ENCODE measurements at regions not wholly inside any gene's neighbourhood (a gene's known extent, or its start where the extent isn't known, plus 50 kb on each side); places are given as distances from the start of the nearest gene placed in this dataset.

- no peaks in the 10 kb centered on the region for H3K27me3 ChIP-seq (ENCODE audit: insufficient read depth, low read length)
These were observed 511.5 kb downstream of the ZNF608 start for GRCh38 chr5:124234770-124235562.

GRCh38 chr5:124234022-124234769 lies 512.2 kb downstream of the ZNF608 start:
- Histone ChIP-seq H3K9me3 (ENCODE audit: low read depth, low read length) (no peaks in the 10 kb centered on the region), H3K27me3 (ENCODE audit: insufficient read depth, low read length) (no peaks in the 10 kb centered on the region), H3K4me3 (ENCODE audit: low read length) (no peak overlapping the region), H3K4me1 (ENCODE audit: insufficient read depth, low read length) (no peaks in the 10 kb centered on the region)

More at GRCh38 chr5:124234770-124235562, 511.5 kb downstream of the ZNF608 start:
- no peaks in the 10 kb centered on the region for H3K4me1 ChIP-seq (ENCODE audit: insufficient read depth, low read length)
- H3K9me3 ChIP-seq (ENCODE audit: low read depth, low read length), result no peaks in the 10 kb centered on the region
- H3K4me3 ChIP-seq (ENCODE audit: low read length), result no peak overlapping the region

GRCh38 chr5:124232515-124232914 lies 513.9 kb downstream of the ZNF608 start:
- Histone ChIP-seq H3K27me3 (ENCODE audit: insufficient read depth, low read length) (no peaks in the 10 kb centered on the region), H3K4me1 (ENCODE audit: insufficient read depth, low read length) (no peaks in the 10 kb centered on the region), H3K9me3 (ENCODE audit: low read depth, low read length) (no peaks in the 10 kb centered on the region), H3K4me3 (ENCODE audit: low read length) (no peak overlapping the region)

GRCh38 chr5:124231802-124232201 lies 514.6 kb downstream of the ZNF608 start:
- Histone ChIP-seq H3K9me3 (ENCODE audit: low read depth, low read length) (no peaks in the 10 kb centered on the region), H3K4me3 (ENCODE audit: low read length) (no peak overlapping the region), H3K4me1 (ENCODE audit: insufficient read depth, low read length) (no peaks in the 10 kb centered on the region), H3K27me3 (ENCODE audit: insufficient read depth, low read length) (no peaks in the 10 kb centered on the region)

- Histone ChIP-seq H3K9me3 (ENCODE audit: low read depth, low read length) (no peaks in the 10 kb centered on the region), H3K4me1 (ENCODE audit: insufficient read depth, low read length) (no peaks in the 10 kb centered on the region), H3K4me3 (ENCODE audit: low read length) (no peak overlapping the region), H3K27me3 (ENCODE audit: insufficient read depth, low read length) (no peaks in the 10 kb centered on the region)
These were observed 515.2 kb downstream of the ZNF608 start for GRCh38 chr5:124231230-124231629.

GRCh38 chr5:124230456-124230855 lies 516.0 kb downstream of the ZNF608 start:
- Histone ChIP-seq H3K9me3 (ENCODE audit: low read depth, low read length) (no peaks in the 10 kb centered on the region), H3K4me1 (ENCODE audit: insufficient read depth, low read length) (no peaks in the 10 kb centered on the region), H3K4me3 (ENCODE audit: low read length) (no peak overlapping the region)

GRCh38 chr5:124229352-124229751 lies 517.1 kb downstream of the ZNF608 start:
- H3K4me1 ChIP-seq (ENCODE audit: insufficient read depth, low read length), result no peaks in the 10 kb centered on the region

More at GRCh38 chr5:124230456-124230855, 516.0 kb downstream of the ZNF608 start:
- H3K27me3 ChIP-seq (ENCODE audit: insufficient read depth, low read length), result no peaks in the 10 kb centered on the region

GRCh38 chr5:124227914-124228313 lies 518.5 kb downstream of the ZNF608 start:
- no peaks in the 10 kb centered on the region for H3K4me1 ChIP-seq (ENCODE audit: insufficient read depth, low read length)
- no peak overlapping the region for H3K4me3 ChIP-seq (ENCODE audit: low read length)
- H3K27me3 ChIP-seq (ENCODE audit: insufficient read depth, low read length), result no peaks in the 10 kb centered on the region
- no peaks in the 10 kb centered on the region for H3K9me3 ChIP-seq (ENCODE audit: low read depth, low read length)

More at GRCh38 chr5:124229352-124229751, 517.1 kb downstream of the ZNF608 start:
- no peaks in the 10 kb centered on the region for H3K27me3 ChIP-seq (ENCODE audit: insufficient read depth, low read length)
- no peak overlapping the region for H3K4me3 ChIP-seq (ENCODE audit: low read length)
- no peaks in the 10 kb centered on the region for H3K9me3 ChIP-seq (ENCODE audit: low read depth, low read length)

GRCh38 chr5:124220418-124220817 lies 526.0 kb downstream of the ZNF608 start:
- no peaks in the 10 kb centered on the region for H3K9me3 ChIP-seq (ENCODE audit: low read depth, low read length)
- no peaks in the 10 kb centered on the region for H3K4me1 ChIP-seq (ENCODE audit: insufficient read depth, low read length)
- H3K27me3 ChIP-seq (ENCODE audit: insufficient read depth, low read length), result no peaks in the 10 kb centered on the region
- H3K4me3 ChIP-seq (ENCODE audit: low read length), result no peak overlapping the region

- Histone ChIP-seq H3K4me3 (ENCODE audit: low read length) (no peak overlapping the region), H3K27me3 (ENCODE audit: insufficient read depth, low read length) (no peaks in the 10 kb centered on the region), H3K4me1 (ENCODE audit: insufficient read depth, low read length) (no peaks in the 10 kb centered on the region), H3K9me3 (ENCODE audit: low read depth, low read length) (peaks cover 6% of the 10 kb centered on the region)
These were observed 533.5 kb downstream of the ZNF608 start for GRCh38 chr5:124212934-124213333.

GRCh38 chr5:124210111-124210910 lies 536.1 kb downstream of the ZNF608 start:
- Histone ChIP-seq H3K27me3 (ENCODE audit: insufficient read depth, low read length) (no peaks in the 10 kb centered on the region), H3K4me3 (ENCODE audit: low read length) (no peak overlapping the region), H3K4me1 (ENCODE audit: insufficient read depth, low read length) (no peaks in the 10 kb centered on the region), H3K9me3 (ENCODE audit: low read depth, low read length) (peaks cover 6% of the 10 kb centered on the region)

- Histone ChIP-seq H3K4me3 (ENCODE audit: low read length) (no peak overlapping the region), H3K9me3 (ENCODE audit: low read depth, low read length) (peaks cover 1% of the 10 kb centered on the region), H3K4me1 (ENCODE audit: insufficient read depth, low read length) (no peaks in the 10 kb centered on the region), H3K27me3 (ENCODE audit: insufficient read depth, low read length) (no peaks in the 10 kb centered on the region)
These were observed 539.3 kb downstream of the ZNF608 start for GRCh38 chr5:124207118-124207517.

- no peaks in the 10 kb centered on the region for H3K9me3 ChIP-seq (ENCODE audit: low read depth, low read length)
- H3K27me3 ChIP-seq (ENCODE audit: insufficient read depth, low read length), result no peaks in the 10 kb centered on the region
- no peak overlapping the region for H3K4me3 ChIP-seq (ENCODE audit: low read length)
- no peaks in the 10 kb centered on the region for H3K4me1 ChIP-seq (ENCODE audit: insufficient read depth, low read length)
These were observed 539.9 kb downstream of the ZNF608 start for GRCh38 chr5:124206540-124206939.

GRCh38 chr5:124203303-124203702 lies 543.1 kb downstream of the ZNF608 start:
- H3K9me3 ChIP-seq (ENCODE audit: low read depth, low read length), result no peaks in the 10 kb centered on the region

GRCh38 chr5:124200381-124200780 lies 546.1 kb downstream of the ZNF608 start:
- Histone ChIP-seq H3K4me1 (ENCODE audit: insufficient read depth, low read length) (no peaks in the 10 kb centered on the region), H3K4me3 (ENCODE audit: low read length) (no peak overlapping the region), H3K9me3 (ENCODE audit: low read depth, low read length) (no peaks in the 10 kb centered on the region), H3K27me3 (ENCODE audit: insufficient read depth, low read length) (no peaks in the 10 kb centered on the region)

More at GRCh38 chr5:124203303-124203702, 543.1 kb downstream of the ZNF608 start:
- H3K27me3 ChIP-seq (ENCODE audit: insufficient read depth, low read length), result no peaks in the 10 kb centered on the region
- H3K4me1 ChIP-seq (ENCODE audit: insufficient read depth, low read length), result no peaks in the 10 kb centered on the region
- no peak overlapping the region for H3K4me3 ChIP-seq (ENCODE audit: low read length)

Measured in mononuclear cell (primary cell).